ENCODE measurements at regions not wholly inside any gene's neighbourhood (a gene's known extent, or its start where the extent isn't known, plus 50 kb on each side); places are given as distances from the start of the nearest gene placed in this dataset.

DNA sequence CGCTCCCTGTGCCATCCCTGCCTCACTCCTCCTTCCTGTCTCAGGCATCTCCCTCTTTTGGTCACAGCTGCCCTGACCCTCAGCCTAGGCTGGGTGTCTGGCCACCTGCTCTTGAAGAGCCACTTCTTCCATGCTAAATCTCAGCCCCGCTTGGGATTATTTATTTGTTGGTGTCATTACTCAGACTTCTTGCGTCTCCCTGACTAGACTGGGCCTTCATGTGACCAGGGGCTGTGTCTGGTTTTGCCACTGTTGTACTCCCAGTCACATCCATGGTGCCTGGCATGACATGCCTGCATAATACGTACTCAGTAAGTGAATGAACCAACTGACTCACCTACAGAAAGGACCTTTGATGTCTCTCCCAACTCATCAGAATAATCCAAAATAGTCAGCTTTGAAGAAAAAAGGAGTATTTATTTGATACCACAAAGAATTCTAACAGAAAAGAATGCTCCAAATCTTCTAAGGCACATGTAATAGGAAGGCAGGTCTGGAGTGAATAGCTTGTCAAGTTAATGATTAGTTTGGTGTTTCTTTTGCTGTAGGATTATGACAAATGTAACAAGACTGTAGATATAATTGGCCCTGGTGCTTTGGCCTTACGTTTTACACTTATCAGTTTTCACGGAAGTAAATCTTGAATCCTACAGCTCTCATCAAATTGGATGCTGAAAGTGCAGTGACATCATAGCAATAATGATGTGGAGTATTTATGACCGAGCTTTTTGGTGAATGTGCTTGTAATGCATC, 84.0 kb downstream of the ALOX5AP start:
- TF ChIP-seq, protein P1, sequence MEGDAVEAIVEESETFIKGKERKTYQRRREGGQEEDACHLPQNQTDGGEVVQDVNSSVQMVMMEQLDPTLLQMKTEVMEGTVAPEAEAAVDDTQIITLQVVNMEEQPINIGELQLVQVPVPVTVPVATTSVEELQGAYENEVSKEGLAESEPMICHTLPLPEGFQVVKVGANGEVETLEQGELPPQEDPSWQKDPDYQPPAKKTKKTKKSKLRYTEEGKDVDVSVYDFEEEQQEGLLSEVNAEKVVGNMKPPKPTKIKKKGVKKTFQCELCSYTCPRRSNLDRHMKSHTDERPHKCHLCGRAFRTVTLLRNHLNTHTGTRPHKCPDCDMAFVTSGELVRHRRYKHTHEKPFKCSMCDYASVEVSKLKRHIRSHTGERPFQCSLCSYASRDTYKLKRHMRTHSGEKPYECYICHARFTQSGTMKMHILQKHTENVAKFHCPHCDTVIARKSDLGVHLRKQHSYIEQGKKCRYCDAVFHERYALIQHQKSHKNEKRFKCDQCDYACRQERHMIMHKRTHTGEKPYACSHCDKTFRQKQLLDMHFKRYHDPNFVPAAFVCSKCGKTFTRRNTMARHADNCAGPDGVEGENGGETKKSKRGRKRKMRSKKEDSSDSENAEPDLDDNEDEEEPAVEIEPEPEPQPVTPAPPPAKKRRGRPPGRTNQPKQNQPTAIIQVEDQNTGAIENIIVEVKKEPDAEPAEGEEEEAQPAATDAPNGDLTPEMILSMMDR (IDR thresholded peaks at IDR 0.05), result no peak
- no peak for TF ChIP-seq POLR2A (IDR thresholded peaks at IDR 0.05)

Data from transverse colon (tissue), 3 donors.